SK-N-SH (cell line): ENCODE measurements at regions not wholly inside any gene's neighbourhood (a gene's known extent, or its start where the extent isn't known, plus 50 kb on each side); places are given as distances from the start of the nearest gene placed in this dataset.
"Not testable (repeated sequence)": the region's sequence is repeated elsewhere in the genome, so short reads cannot be mapped to it uniquely, and the experiment has no call there.

Source experiments
- CTCF ChIA-PET: fragments of 300-600, 350-600 bp; formaldehyde crosslinking; extraction: SDS; loops from one replicate; lab custom pipeline; 2021; lab: Yijun Ruan, JAX
- POLR2A ChIA-PET: fragments of 350-600 bp; sonication (Branson Sonifier 250); formaldehyde crosslinking; extraction: SDS; loops from one replicate; lab custom pipeline; 2020; ENCODE audit warnings: antibody characterized with exemption, inconsistent platforms; lab: Yijun Ruan, JAX
- DNase-seq: peaks from one replicate; pipeline ENCODE4 v3.0.0; 2012
- H2AFZ ChIP-seq: fragments of 200-600 bp; sonication (generic); 2 replicates; pipeline ENCODE4 v1.8.1; 2016; ENCODE audit warnings: antibody characterized with exemption, mild to moderate bottlenecking, low read depth
- H3F3A ChIP-seq: fragments of 200-600 bp; sonication (generic); replicated peaks from 2 replicates; pipeline ENCODE3; 2016; ENCODE audit warnings: antibody characterized with exemption, mild to moderate bottlenecking; ENCODE audit not compliant: insufficient read depth
- H3K27ac ChIP-seq, 2 experiments: fragments of 200-500 bp in 1 of 2; fragments of 200-600 bp in 1 of 2; sonication (Bioruptor generic) in 1 of 2; sonication (generic), shearing (Covaris generic) in 1 of 2; 2 replicates each; pipeline versions ENCODE4 v1.5.1 to v1.6.1; 2014 to 2016; ENCODE audit warnings: low read depth in 2 of 2, inconsistent platforms in 1 of 2, low read length in 1 of 2, mild to moderate bottlenecking in 1 of 2, mixed read lengths in 1 of 2
- H3K27me3 ChIP-seq: fragments of 200-600 bp; sonication (generic), shearing (Covaris generic); 2 replicates; pipeline ENCODE4 v1.6.1; 2016; ENCODE audit warnings: mixed run types; ENCODE audit not compliant: insufficient read depth
- H3K36me3 ChIP-seq, 2 experiments: fragments of 200-500 bp in 1 of 2; fragments of 200-600 bp in 1 of 2; sonication (Bioruptor generic) in 1 of 2; sonication (generic) in 1 of 2; replicated peaks in 1 of 2; 2 replicates each; pipeline versions ENCODE3 to v1.5.1; 2014 to 2016; ENCODE audit warnings: low read length in 1 of 2, mild to moderate bottlenecking in 1 of 2; ENCODE audit not compliant: insufficient read depth in 2 of 2, control insufficient read depth in 1 of 2
- H3K4me1 ChIP-seq, 2 experiments: fragments of 200-500 bp in 1 of 2; fragments of 200-600 bp in 1 of 2; sonication (Bioruptor generic) in 1 of 2; sonication (generic), shearing (Covaris generic) in 1 of 2; 2 replicates each; pipeline versions ENCODE4 v1.5.1 to v1.6.1; 2014 to 2016; ENCODE audit warnings: low read depth in 1 of 2, low read length in 1 of 2, mixed run types in 1 of 2; ENCODE audit not compliant: insufficient read depth in 2 of 2, control insufficient read depth in 1 of 2
- H3K4me2 ChIP-seq: fragments of 200-600 bp; sonication (generic), shearing (Covaris generic); 2 replicates; pipeline ENCODE4 v1.6.1; 2017; ENCODE audit warnings: mixed run types
- H3K4me3 ChIP-seq, 2 experiments: fragments of 200-500 bp in 1 of 2; fragments of 200-600 bp in 1 of 2; sonication (Bioruptor generic) in 1 of 2; sonication (generic), shearing (Covaris generic) in 1 of 2; 2 replicates each; pipeline versions ENCODE4 v1.5.1 to v1.8.1; 2014 to 2016; ENCODE audit warnings: low read depth in 2 of 2, inconsistent platforms in 1 of 2, low read length in 1 of 2, mild to moderate bottlenecking in 1 of 2, mixed read lengths in 1 of 2, moderate library complexity in 1 of 2
- H3K79me2 ChIP-seq: fragments of 200-600 bp; sonication (generic); 2 replicates; pipeline ENCODE4 v1.8.1; 2017; ENCODE audit warnings: mild to moderate bottlenecking; ENCODE audit not compliant: insufficient read depth
- H3K9ac ChIP-seq: fragments of 200-600 bp; sonication (generic); 2 replicates; pipeline ENCODE4 v1.6.1; 2017; ENCODE audit warnings: mixed run types
- H3K9me2 ChIP-seq: fragments of 200-600 bp; sonication (generic); 2 replicates; pipeline ENCODE4 v1.6.1; 2017; ENCODE audit warnings: mixed run types
- H3K9me3 ChIP-seq: fragments of 200-600 bp; sonication (generic); 2 replicates; pipeline ENCODE4 v1.6.1; 2017; ENCODE audit warnings: mixed run types, mild to moderate bottlenecking, moderate library complexity
- H4K20me1 ChIP-seq: fragments of 200-600 bp; sonication (generic); 2 replicates; pipeline ENCODE4 v1.6.1; 2017; ENCODE audit warnings: mild to moderate bottlenecking, mixed run types; ENCODE audit not compliant: insufficient read depth
- CHD2 ChIP-seq: fragments of 150-350 bp; IDR thresholded peaks from 2 replicates; pipeline ENCODE4 v1.6.1; 2018; ENCODE audit warnings: low read length; ENCODE audit not compliant: partially characterized antibody
- ELF1 ChIP-seq: IDR thresholded peaks from 2 replicates; pipeline ENCODE4 v1.4.0; 2012
- FOSL2 ChIP-seq: IDR thresholded peaks from 2 replicates; pipeline ENCODE4 v1.4.0; 2012; ENCODE audit warnings: low read depth, mild to moderate bottlenecking, moderate library complexity, borderline replicate concordance
- FOXJ3 ChIP-seq: sonication (generic); formaldehyde crosslinking; IDR thresholded peaks from 2 replicates; pipeline ENCODE4 v1.5.1; 2020; ENCODE audit warnings: mild to moderate bottlenecking, missing genetic modification reagents
- FOXM1 ChIP-seq: IDR thresholded peaks from 2 replicates; pipeline ENCODE4 v1.4.0; 2012; ENCODE audit warnings: low read depth, mild to moderate bottlenecking
- MXI1 ChIP-seq: IDR thresholded peaks from 2 replicates; pipeline ENCODE4 v1.6.1; 2012; ENCODE audit warnings: mild to moderate bottlenecking, low read depth, low read length, improper control_type of control experiment
- RAD21 ChIP-seq: IDR thresholded peaks from 2 replicates; pipeline ENCODE4 v1.6.1; 2012; ENCODE audit warnings: mild to moderate bottlenecking, low read length
- RFX5 ChIP-seq: IDR thresholded peaks from 2 replicates; pipeline ENCODE4 v1.6.1; 2012; ENCODE audit warnings: mild to moderate bottlenecking, improper control_type of control experiment, low read length
- RXRA ChIP-seq: IDR thresholded peaks from 2 replicates; pipeline ENCODE4 v1.4.0; 2012; ENCODE audit warnings: low read depth, mild to moderate bottlenecking, borderline replicate concordance
- SMC3 ChIP-seq: IDR thresholded peaks from 2 replicates; pipeline ENCODE4 v1.6.1; 2012; ENCODE audit warnings: low read depth, low read length, improper control_type of control experiment
- TAF1 ChIP-seq: IDR thresholded peaks from 2 replicates; pipeline ENCODE4 v1.6.1; 2012; ENCODE audit warnings: low read depth, mild to moderate bottlenecking, low read length, moderate library complexity, borderline replicate concordance
- TEAD4 ChIP-seq: IDR thresholded peaks from 2 replicates; pipeline ENCODE4 v1.4.0; 2012; ENCODE audit warnings: mild to moderate bottlenecking, borderline replicate concordance; ENCODE audit not compliant: insufficient read depth
- WGBS: methylation state at CpG from one replicate; pipeline ENCODE4 v1.1.6; 2017; ENCODE audit warnings: low lambda C conversion rate; 5-methylcytosine and 5-hydroxymethylcytosine counted together
- TF ChIP-seq, protein P1 (sequence below): IDR thresholded peaks from 2 replicates; pipeline ENCODE4 v1.4.0; 2012; ENCODE audit warnings: low read depth, borderline replicate concordance
- TF ChIP-seq, protein P2 (sequence below): IDR thresholded peaks from 2 replicates; pipeline ENCODE4 v1.4.0; 2012; ENCODE audit warnings: low read depth
- TF ChIP-seq, protein P3 (sequence below): IDR thresholded peaks from 2 replicates; pipeline ENCODE4 v1.4.0; 2012; ENCODE audit warnings: low read depth, borderline replicate concordance
- TF ChIP-seq, protein P4 (sequence below): IDR thresholded peaks from 2 replicates; pipeline ENCODE4; 2012
- TF ChIP-seq, protein P5 (sequence below): IDR thresholded peaks from 2 replicates; pipeline ENCODE4 v1.6.1; 2012; ENCODE audit warnings: mild to moderate bottlenecking, low read depth, low read length, moderate library complexity

DNA sequence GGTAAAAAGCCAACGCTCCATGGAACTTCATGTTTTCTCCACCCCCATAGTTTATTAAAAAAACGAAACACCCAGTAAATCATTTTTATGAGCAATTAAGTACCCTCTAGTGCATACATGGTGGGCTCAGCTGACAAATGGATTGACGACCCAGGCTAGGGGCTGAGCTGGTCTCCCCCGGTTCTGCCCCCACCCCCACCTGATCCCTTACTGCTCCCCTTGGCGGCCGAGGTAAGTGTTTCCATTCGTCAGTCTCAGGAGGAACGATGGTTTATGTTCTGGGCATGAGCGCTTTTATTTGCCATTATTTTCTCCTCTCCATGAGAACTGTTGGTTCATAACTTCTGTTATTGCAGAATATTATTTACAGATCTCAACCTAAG is 233.9 kb upstream of the C1orf174 start (continued):
- TF ChIP-seq TAF1 (no peak), RFX5 (no peak), FOSL2 (no peak), FOXM1 (no peak), FOXJ3 (no peak), TEAD4 (no peak)
- TF ChIP-seq, protein P1, sequence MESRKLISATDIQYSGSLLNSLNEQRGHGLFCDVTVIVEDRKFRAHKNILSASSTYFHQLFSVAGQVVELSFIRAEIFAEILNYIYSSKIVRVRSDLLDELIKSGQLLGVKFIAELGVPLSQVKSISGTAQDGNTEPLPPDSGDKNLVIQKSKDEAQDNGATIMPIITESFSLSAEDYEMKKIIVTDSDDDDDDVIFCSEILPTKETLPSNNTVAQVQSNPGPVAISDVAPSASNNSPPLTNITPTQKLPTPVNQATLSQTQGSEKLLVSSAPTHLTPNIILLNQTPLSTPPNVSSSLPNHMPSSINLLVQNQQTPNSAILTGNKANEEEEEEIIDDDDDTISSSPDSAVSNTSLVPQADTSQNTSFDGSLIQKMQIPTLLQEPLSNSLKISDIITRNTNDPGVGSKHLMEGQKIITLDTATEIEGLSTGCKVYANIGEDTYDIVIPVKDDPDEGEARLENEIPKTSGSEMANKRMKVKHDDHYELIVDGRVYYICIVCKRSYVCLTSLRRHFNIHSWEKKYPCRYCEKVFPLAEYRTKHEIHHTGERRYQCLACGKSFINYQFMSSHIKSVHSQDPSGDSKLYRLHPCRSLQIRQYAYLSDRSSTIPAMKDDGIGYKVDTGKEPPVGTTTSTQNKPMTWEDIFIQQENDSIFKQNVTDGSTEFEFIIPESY: no peak
- TF ChIP-seq, protein P2, sequence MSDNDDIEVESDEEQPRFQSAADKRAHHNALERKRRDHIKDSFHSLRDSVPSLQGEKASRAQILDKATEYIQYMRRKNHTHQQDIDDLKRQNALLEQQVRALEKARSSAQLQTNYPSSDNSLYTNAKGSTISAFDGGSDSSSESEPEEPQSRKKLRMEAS: no peak

DNA sequence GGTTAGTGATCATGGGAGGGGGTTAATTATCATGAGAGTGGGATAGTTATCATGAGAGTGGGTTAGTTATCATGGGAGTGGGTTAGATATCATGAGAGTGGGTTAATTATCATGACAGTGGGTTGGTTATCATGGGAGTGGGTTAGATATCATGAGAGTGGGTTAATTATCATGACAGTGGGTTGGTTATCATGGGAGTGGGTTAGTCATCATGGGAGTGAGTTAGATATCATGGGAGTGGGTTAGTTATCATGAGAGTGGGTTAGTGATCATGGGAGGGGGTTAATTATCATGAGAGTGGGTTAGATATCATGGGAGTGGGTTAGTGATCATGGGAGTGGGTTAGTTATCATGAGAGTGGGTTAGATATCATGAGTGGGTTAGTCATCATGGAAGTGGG is 235.8 kb upstream of the C1orf174 start:
- H2AFZ ChIP-seq, H3K4me1 ChIP-seq, H3K9me3 ChIP-seq, H3F3A ChIP-seq, H3K79me2 ChIP-seq, CTCF ChIA-PET, H4K20me1 ChIP-seq, H3K36me3 ChIP-seq, H3K27ac ChIP-seq, H3K9ac ChIP-seq, H3K4me2 ChIP-seq, H3K9me2 ChIP-seq, H3K27me3 ChIP-seq, POLR2A ChIA-PET, DNase-seq, H3K4me3 ChIP-seq: not testable (repeated sequence)

DNA sequence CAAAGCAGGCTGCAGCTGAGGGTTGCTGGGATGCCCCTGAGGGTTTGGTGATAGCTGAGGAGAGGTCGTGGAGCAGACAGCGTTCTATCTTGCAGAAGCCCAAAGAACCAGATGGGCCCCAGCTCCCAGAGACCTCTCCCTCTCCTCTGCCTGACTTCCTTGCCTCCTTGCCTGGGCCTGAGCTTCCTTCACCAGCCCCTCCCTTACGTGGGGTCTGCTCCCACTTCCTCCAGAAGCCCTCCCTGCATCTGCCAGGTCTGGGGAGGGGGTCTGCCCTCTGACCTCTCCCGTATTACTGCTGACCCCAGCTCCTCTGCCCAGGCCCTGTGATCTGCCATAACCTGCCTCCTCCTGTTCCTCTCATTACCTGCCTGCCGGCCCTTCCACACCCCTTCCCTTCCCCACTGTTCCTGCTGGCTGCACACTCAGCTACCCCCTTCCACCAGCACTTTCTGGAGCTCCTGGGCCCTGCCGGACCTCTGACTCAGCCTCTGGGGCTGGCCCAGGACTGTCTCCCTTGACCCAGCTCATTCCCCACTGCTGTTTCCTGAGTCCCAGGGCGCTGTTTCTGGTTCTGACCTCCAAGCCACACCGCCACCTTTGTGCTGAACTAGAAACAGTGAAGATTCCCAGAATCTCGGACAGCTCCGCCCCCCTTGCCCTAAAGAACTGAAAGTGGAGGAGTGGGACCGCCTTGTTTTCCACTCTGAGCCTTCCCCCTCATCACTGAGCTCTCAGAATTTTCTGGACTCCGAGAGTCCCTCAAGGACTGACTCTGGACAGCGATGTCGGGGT is 237.7 kb upstream of the C1orf174 start:
- H3K27me3 ChIP-seq: no peaks in the 10 kb centered on the region
- TF ChIP-seq ELF1: no peak
- TF ChIP-seq, protein P3, sequence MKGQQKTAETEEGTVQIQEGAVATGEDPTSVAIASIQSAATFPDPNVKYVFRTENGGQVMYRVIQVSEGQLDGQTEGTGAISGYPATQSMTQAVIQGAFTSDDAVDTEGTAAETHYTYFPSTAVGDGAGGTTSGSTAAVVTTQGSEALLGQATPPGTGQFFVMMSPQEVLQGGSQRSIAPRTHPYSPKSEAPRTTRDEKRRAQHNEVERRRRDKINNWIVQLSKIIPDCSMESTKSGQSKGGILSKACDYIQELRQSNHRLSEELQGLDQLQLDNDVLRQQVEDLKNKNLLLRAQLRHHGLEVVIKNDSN: no peak
- no peak for TF ChIP-seq RXRA
- TF ChIP-seq CHD2: no peak
- TF ChIP-seq, protein P4, sequence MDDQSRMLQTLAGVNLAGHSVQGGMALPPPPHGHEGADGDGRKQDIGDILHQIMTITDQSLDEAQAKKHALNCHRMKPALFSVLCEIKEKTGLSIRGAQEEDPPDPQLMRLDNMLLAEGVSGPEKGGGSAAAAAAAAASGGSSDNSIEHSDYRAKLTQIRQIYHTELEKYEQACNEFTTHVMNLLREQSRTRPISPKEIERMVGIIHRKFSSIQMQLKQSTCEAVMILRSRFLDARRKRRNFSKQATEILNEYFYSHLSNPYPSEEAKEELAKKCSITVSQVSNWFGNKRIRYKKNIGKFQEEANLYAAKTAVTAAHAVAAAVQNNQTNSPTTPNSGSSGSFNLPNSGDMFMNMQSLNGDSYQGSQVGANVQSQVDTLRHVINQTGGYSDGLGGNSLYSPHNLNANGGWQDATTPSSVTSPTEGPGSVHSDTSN: no peak
- TF ChIP-seq MXI1: no peak
- TF ChIP-seq RFX5: no peak
- TF ChIP-seq SMC3: no peak
- TF ChIP-seq RAD21: no peak
- TF ChIP-seq, protein P5, sequence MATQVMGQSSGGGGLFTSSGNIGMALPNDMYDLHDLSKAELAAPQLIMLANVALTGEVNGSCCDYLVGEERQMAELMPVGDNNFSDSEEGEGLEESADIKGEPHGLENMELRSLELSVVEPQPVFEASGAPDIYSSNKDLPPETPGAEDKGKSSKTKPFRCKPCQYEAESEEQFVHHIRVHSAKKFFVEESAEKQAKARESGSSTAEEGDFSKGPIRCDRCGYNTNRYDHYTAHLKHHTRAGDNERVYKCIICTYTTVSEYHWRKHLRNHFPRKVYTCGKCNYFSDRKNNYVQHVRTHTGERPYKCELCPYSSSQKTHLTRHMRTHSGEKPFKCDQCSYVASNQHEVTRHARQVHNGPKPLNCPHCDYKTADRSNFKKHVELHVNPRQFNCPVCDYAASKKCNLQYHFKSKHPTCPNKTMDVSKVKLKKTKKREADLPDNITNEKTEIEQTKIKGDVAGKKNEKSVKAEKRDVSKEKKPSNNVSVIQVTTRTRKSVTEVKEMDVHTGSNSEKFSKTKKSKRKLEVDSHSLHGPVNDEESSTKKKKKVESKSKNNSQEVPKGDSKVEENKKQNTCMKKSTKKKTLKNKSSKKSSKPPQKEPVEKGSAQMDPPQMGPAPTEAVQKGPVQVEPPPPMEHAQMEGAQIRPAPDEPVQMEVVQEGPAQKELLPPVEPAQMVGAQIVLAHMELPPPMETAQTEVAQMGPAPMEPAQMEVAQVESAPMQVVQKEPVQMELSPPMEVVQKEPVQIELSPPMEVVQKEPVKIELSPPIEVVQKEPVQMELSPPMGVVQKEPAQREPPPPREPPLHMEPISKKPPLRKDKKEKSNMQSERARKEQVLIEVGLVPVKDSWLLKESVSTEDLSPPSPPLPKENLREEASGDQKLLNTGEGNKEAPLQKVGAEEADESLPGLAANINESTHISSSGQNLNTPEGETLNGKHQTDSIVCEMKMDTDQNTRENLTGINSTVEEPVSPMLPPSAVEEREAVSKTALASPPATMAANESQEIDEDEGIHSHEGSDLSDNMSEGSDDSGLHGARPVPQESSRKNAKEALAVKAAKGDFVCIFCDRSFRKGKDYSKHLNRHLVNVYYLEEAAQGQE: no peak

More for the DNA sequence above, 237.7 kb upstream of the C1orf174 start:
- DNase-seq: no peak
- Histone ChIP-seq H3K4me1 (no peaks in the 10 kb centered on the region), H2AFZ (no peak overlapping the region), H3K4me3 (no peak overlapping the region), H3K27ac (no peak overlapping the region), H4K20me1 (no peaks in the 10 kb centered on the region), H3K9me2 (no peaks in the 10 kb centered on the region), H3K79me2 (no peaks in the 10 kb centered on the region), H3K9ac (no peak overlapping the region), H3K36me3 (no peaks in the 10 kb centered on the region), H3F3A (no peaks in the 10 kb centered on the region), H3K9me3 (no peaks in the 10 kb centered on the region), H3K4me2 (no peak overlapping the region)
- ChIA-PET POLR2A (no interaction called here), CTCF (interaction anchor here (0.8 kb wide), 1 partner anchor 18 kb away, joined by 3 read pairs; no protein-coding TSS in a partner anchor)
- 21% methylated on average over 13 of the region's 14 CpGs for WGBS
